A673 (cell line): ENCODE measurements at regions not wholly inside any gene's neighbourhood (a gene's known extent, or its start where the extent isn't known, plus 50 kb on each side); places are given as distances from the start of the nearest gene placed in this dataset.
A peak's percentile ranks its signal among the peaks of the same experiment; 100 is the strongest.

ENCODE experiments used
- BruUV-seq: library from RNA; stranded (reverse); fragments of 400-500 nt; replicated peaks from 2 replicates; lab custom pipeline; 2021; lab: Mats Ljungman, UMichigan
- CTCF ChIA-PET: fragments of 300-600 bp; sonication (Branson Sonifier 250); formaldehyde crosslinking; loops from one replicate; lab custom pipeline; 2022; ENCODE audit warnings: antibody characterized with exemption; lab: Charles Lee
- POLR2A ChIA-PET: fragments of 300-600 bp; sonication (Branson Sonifier 250); formaldehyde crosslinking; loops from one replicate; lab custom pipeline; 2022; ENCODE audit warnings: antibody characterized with exemption; ENCODE audit not compliant: low non-redundant PET; lab: Charles Lee
- DNase-seq: peaks from one replicate; pipeline ENCODE4 v3.0.0-alpha.2; 2015; ENCODE audit warnings: low spot score
- H3K27ac ChIP-seq: fragments of 200-600 bp; sonication (generic); 2 replicates; pipeline ENCODE4 v1.5.1; 2016; ENCODE audit warnings: mixed run types, low read depth, mild to moderate bottlenecking, mixed read lengths, antibody characterized with exemption, low read length; ENCODE audit not compliant: poor library complexity, severe bottlenecking
- H3K27me3 ChIP-seq: fragments of 200-600 bp; sonication (generic); replicated peaks from 2 replicates; pipeline ENCODE4 v1.6.1; 2017; ENCODE audit warnings: mixed run types, low read depth, mild to moderate bottlenecking, mixed read lengths, antibody characterized with exemption, low read length; ENCODE audit not compliant: insufficient read depth, poor library complexity
- H3K36me3 ChIP-seq: fragments of 200-600 bp; sonication (generic); 2 replicates; pipeline ENCODE4 v1.6.1; 2016; ENCODE audit warnings: mixed run types, mild to moderate bottlenecking, mixed read lengths, antibody characterized with exemption, low read length; ENCODE audit not compliant: insufficient read depth, poor library complexity, severe bottlenecking
- H3K4me1 ChIP-seq: fragments of 200-600 bp; sonication (generic); 2 replicates; pipeline ENCODE4 v1.6.1; 2017; ENCODE audit warnings: mixed run types, mild to moderate bottlenecking, mixed read lengths, antibody characterized with exemption, low read length; ENCODE audit not compliant: insufficient read depth, poor library complexity, severe bottlenecking
- H3K4me3 ChIP-seq: fragments of 200-600 bp; sonication (generic); 2 replicates; pipeline ENCODE4 v1.5.1; 2016; ENCODE audit warnings: low read depth, mixed run types, mild to moderate bottlenecking, mixed read lengths, low read length; ENCODE audit not compliant: poor library complexity, severe bottlenecking
- H3K9me3 ChIP-seq: fragments of 200-600 bp; sonication (generic); 2 replicates; pipeline ENCODE4 v1.6.1; 2016; ENCODE audit warnings: mixed run types, low read depth, mild to moderate bottlenecking, mixed read lengths, antibody characterized with exemption, low read length; ENCODE audit not compliant: poor library complexity, severe bottlenecking
- CTCF ChIP-seq: fragments of 300-800, 200-600 bp; sonication (generic); conservative IDR thresholded peaks from 2 replicates; pipeline ENCODE4 v1.5.1; 2017; ENCODE audit warnings: low read depth, mild to moderate bottlenecking, antibody characterized with exemption, low read length, moderate library complexity, mixed read lengths
- EZH2 ChIP-seq: fragments of 200-600 bp; sonication (generic); IDR thresholded peaks from 2 replicates; pipeline ENCODE4 v1.6.1; 2017; ENCODE audit warnings: borderline replicate concordance, low read depth, mild to moderate bottlenecking, mixed read lengths, antibody characterized with exemption, low read length; ENCODE audit not compliant: poor library complexity, severe bottlenecking
- intact Hi-C: fragments of 100-400 bp; cut with micrococcal nuclease; formaldehyde crosslinking; loops from one replicate; pipeline ENCODE4 v1.10.0; 2022; ENCODE audit not compliant: unreplicated experiment

- ChIA-PET CTCF (no interaction called here), POLR2A (no interaction called here)
- no TSS peak for BruUV-seq
- peak; percentile 25; the same call in 1 of the 2 replicates for TF ChIP-seq CTCF
- TF ChIP-seq EZH2: no peak
- Histone ChIP-seq H3K36me3 (no peaks in the 10 kb centered on the region), H3K4me1 (no peaks in the 10 kb centered on the region), H3K27ac (no peak overlapping the region), H3K9me3 (no peaks in the 10 kb centered on the region), H3K4me3 (no peak overlapping the region), H3K27me3 (no peaks in the 10 kb centered on the region)
- intact Hi-C loops: no loop called here
- DNase-seq: no peak
Measured at GRCh38 chr4:92163348-92163747, 140.4 kb upstream of the GRID2 start.

DNA sequence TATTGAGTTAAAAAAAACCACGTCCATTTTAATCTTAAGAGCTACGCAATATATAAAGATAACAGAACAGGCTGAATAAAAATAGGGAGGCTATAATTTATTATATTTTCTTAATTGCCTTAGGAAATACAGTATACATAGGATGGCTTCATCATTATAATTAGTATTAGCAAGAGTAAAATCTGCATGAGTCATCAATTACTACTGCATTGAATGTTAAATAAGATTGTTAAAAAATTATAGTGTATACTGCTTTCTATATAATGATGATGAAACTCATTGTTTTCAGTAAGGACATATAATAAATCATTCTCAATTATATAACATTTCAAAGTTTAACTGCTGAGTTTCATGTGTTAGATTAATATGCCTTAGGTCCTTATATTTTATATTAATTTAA lies 133.4 kb upstream of the GRID2 start:
- Histone ChIP-seq H3K27ac (no peak overlapping the region), H3K9me3 (no peaks in the 10 kb centered on the region), H3K27me3 (no peaks in the 10 kb centered on the region), H3K4me1 (no peaks in the 10 kb centered on the region), H3K4me3 (no peak overlapping the region), H3K36me3 (no peaks in the 10 kb centered on the region)
- ChIA-PET POLR2A (no interaction called here), CTCF (no interaction called here)
- no TSS peak for BruUV-seq
- intact Hi-C loops: no loop called here
- no peak for DNase-seq
- TF ChIP-seq EZH2: no peak
- no peak for TF ChIP-seq CTCF

- TF ChIP-seq CTCF (no peak), EZH2 (no peak)
- H3K27me3 ChIP-seq: no peaks in the 10 kb centered on the region
- H3K4me1 ChIP-seq: no peaks in the 10 kb centered on the region
- CTCF ChIA-PET: no interaction called here
- H3K27ac ChIP-seq: no peak overlapping the region
- intact Hi-C loops: no loop called here
- POLR2A ChIA-PET: no interaction called here
- no peak overlapping the region for H3K4me3 ChIP-seq
- H3K36me3 ChIP-seq: no peaks in the 10 kb centered on the region
- no TSS peak for BruUV-seq
- H3K9me3 ChIP-seq: no peaks in the 10 kb centered on the region
- DNase-seq: no peak
Measured at GRCh38 chr4:92172203-92172602, 131.6 kb upstream of the GRID2 start.
